ENCODE measurements at regions not wholly inside any gene's neighbourhood (a gene's known extent, or its start where the extent isn't known, plus 50 kb on each side); places are given as distances from the start of the nearest gene placed in this dataset.

DNA sequence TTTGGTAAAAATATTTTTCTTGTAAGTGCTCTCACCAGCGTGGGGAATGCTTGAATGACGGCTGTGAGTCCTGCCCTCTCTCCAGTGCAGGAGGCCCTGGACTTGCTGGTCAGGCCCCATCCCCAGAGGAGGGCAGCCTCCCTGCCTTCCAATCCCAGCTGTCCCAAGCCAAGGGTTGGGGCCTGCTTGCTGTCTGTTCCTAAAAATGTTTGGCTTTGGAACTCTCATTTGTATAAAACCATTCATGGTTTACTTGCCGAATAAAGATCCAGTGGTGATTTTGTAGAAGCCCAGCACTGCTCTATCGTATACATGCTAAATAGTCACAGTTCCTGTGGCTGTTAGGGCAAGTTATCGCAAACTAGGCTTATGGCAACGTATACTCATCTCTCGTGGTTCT is 121.7 kb downstream of the GLRX3 start:
- H3K4me3 ChIP-seq (ENCODE audit: low read length) = no peak overlapping the region
- TF ChIP-seq, protein P1, sequence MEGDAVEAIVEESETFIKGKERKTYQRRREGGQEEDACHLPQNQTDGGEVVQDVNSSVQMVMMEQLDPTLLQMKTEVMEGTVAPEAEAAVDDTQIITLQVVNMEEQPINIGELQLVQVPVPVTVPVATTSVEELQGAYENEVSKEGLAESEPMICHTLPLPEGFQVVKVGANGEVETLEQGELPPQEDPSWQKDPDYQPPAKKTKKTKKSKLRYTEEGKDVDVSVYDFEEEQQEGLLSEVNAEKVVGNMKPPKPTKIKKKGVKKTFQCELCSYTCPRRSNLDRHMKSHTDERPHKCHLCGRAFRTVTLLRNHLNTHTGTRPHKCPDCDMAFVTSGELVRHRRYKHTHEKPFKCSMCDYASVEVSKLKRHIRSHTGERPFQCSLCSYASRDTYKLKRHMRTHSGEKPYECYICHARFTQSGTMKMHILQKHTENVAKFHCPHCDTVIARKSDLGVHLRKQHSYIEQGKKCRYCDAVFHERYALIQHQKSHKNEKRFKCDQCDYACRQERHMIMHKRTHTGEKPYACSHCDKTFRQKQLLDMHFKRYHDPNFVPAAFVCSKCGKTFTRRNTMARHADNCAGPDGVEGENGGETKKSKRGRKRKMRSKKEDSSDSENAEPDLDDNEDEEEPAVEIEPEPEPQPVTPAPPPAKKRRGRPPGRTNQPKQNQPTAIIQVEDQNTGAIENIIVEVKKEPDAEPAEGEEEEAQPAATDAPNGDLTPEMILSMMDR (IDR thresholded peaks at IDR 0.05; ENCODE audit: insufficient read depth, low read depth, low read length, missing control alignments) = no peak
- DNase-seq (ENCODE audit: low read depth) = no peak

GRCh38 chr10:130259380-130259779 is 123.2 kb downstream of the GLRX3 start:
- no peak for DNase-seq (ENCODE audit: low read depth)
- TF ChIP-seq, protein P1 (IDR thresholded peaks at IDR 0.05; ENCODE audit: insufficient read depth, low read depth, low read length, missing control alignments) = no peak

GRCh38 chr10:130261306-130261705 is 125.1 kb downstream of the GLRX3 start:
- no peak overlapping the region for H3K4me3 ChIP-seq (ENCODE audit: low read length)
- DNase-seq (ENCODE audit: low read depth) = no peak
- TF ChIP-seq, protein P1 (IDR thresholded peaks at IDR 0.05; ENCODE audit: insufficient read depth, low read depth, low read length, missing control alignments) = no peak

More at GRCh38 chr10:130259380-130259779, 123.2 kb downstream of the GLRX3 start:
- H3K4me3 ChIP-seq (ENCODE audit: low read length) = no peak overlapping the region

GRCh38 chr10:130261766-130262165 is 125.6 kb downstream of the GLRX3 start:
- H3K4me3 ChIP-seq (ENCODE audit: low read length) = no peak overlapping the region
- TF ChIP-seq, protein P1 (IDR thresholded peaks at IDR 0.05; ENCODE audit: insufficient read depth, low read depth, low read length, missing control alignments) = no peak
- DNase-seq (ENCODE audit: low read depth) = no peak

DNA sequence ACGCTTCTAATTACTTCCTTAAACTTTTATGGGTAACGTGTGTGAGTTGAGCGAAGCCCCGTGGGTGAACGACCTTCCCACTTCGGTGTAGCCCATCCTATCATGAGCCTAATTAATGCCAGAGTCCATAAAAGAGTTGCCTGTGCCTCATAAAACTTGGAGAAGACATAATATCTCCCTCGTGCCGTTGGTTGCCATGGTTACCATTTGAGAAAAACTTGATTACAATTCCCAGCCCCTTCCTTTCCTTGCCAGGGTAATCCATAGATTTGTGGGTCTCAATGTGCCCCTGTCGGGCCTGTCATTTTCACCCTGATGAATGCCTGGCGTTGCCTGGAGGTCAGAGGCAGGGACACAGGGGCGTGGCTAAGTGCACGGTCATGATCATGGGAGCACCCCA is 127.1 kb downstream of the GLRX3 start:
- TF ChIP-seq, protein P1 (IDR thresholded peaks at IDR 0.05; ENCODE audit: insufficient read depth, low read depth, low read length, missing control alignments) = no peak
- H3K4me3 ChIP-seq (ENCODE audit: low read length) = no peak overlapping the region
- no peak for DNase-seq (ENCODE audit: low read depth)

GRCh38 chr10:130265542-130265941 is 129.4 kb downstream of the GLRX3 start:
- no peak overlapping the region for H3K4me3 ChIP-seq (ENCODE audit: low read length)
- TF ChIP-seq, protein P1 (IDR thresholded peaks at IDR 0.05; ENCODE audit: insufficient read depth, low read depth, low read length, missing control alignments) = no peak
- no peak for DNase-seq (ENCODE audit: low read depth)

GRCh38 chr10:130282492-130283218 is 146.5 kb downstream of the GLRX3 start:
- no peak for DNase-seq (ENCODE audit: low read depth)
- H3K4me3 ChIP-seq (ENCODE audit: low read length) = no peak overlapping the region
- TF ChIP-seq, protein P1 (IDR thresholded peaks at IDR 0.05; ENCODE audit: insufficient read depth, low read depth, low read length, missing control alignments) = no peak

Measured in epithelial cell of esophagus (primary cell).